OCI-LY3 (cell line): ENCODE measurements at regions not wholly inside any gene's neighbourhood (a gene's known extent, or its start where the extent isn't known, plus 50 kb on each side); places are given as distances from the start of the nearest gene placed in this dataset.

Experiments used
- H2AFZ ChIP-seq: fragments of 200-600, 300-600 bp; shearing (Covaris generic); 2 replicates; pipeline ENCODE4 v1.6.0; 2014; ENCODE audit warnings: antibody characterized with exemption, low read depth, low read length
- H3K27ac ChIP-seq: fragments of 200-600, 300-600 bp; sonication (generic); 2 replicates; pipeline ENCODE4 v1.5.1; 2014; ENCODE audit warnings: mild to moderate bottlenecking, low read length, moderate library complexity, mixed read lengths
- H3K27me3 ChIP-seq: fragments of 200-600, 300-600 bp; sonication (generic); 2 replicates; pipeline ENCODE4 v1.6.1; 2014; ENCODE audit warnings: low read depth, low read length, mixed read lengths
- H3K36me3 ChIP-seq: fragments of 200-600, 300-600 bp; sonication (generic); replicated peaks from 2 replicates; pipeline ENCODE3; 2014; ENCODE audit warnings: low read depth, low read length, mixed read lengths
- H3K4me1 ChIP-seq: fragments of 300-600, 200-600 bp; sonication (generic); 2 replicates; pipeline ENCODE4 v1.6.1; 2014; ENCODE audit warnings: low read length, mixed read lengths
- H3K4me2 ChIP-seq: fragments of 200-600, 300-600 bp; sonication (generic); 2 replicates; pipeline ENCODE4 v1.6.1; 2014; ENCODE audit warnings: low read length, mixed read lengths
- H3K4me3 ChIP-seq: fragments of 300-600, 200-600 bp; sonication (generic); 2 replicates; pipeline ENCODE4 v1.5.1; 2014; ENCODE audit warnings: antibody characterized with exemption, mild to moderate bottlenecking, low read length, moderate library complexity
- H3K79me2 ChIP-seq: fragments of 300-600, 200-600 bp; shearing (Covaris generic); 2 replicates; pipeline ENCODE4 v1.6.1; 2014; ENCODE audit warnings: mild to moderate bottlenecking, low read length, mixed read lengths
- H3K9ac ChIP-seq: fragments of 300-600, 200-600 bp; shearing (Covaris generic); 2 replicates; pipeline ENCODE4 v1.6.0; 2014; ENCODE audit warnings: mild to moderate bottlenecking, low read length, moderate library complexity
- H3K9me3 ChIP-seq: fragments of 200-600, 300-600 bp; shearing (Covaris generic); 2 replicates; pipeline ENCODE4 v1.6.1; 2014; ENCODE audit warnings: low read length, mixed read lengths; ENCODE audit not compliant: insufficient read depth
- H4K20me1 ChIP-seq: fragments of 200-600, 300-600 bp; sonication (generic); 2 replicates; pipeline ENCODE4 v1.6.1; 2016; ENCODE audit warnings: low read length, mixed read lengths; ENCODE audit not compliant: insufficient read depth
- EZH2phosphoT487 ChIP-seq: fragments of 200-600 bp; shearing (Covaris generic); IDR thresholded peaks from 2 replicates; pipeline ENCODE4 v1.6.1; 2018; ENCODE audit warnings: antibody characterized with exemption, mixed run types, low read depth
- TF ChIP-seq, protein P1 (sequence below): fragments of 200-600, 300-600 bp; sonication (generic); IDR thresholded peaks from 2 replicates; pipeline ENCODE4 v1.5.1; 2014; ENCODE audit warnings: antibody characterized with exemption, low read length, low read depth

DNA sequence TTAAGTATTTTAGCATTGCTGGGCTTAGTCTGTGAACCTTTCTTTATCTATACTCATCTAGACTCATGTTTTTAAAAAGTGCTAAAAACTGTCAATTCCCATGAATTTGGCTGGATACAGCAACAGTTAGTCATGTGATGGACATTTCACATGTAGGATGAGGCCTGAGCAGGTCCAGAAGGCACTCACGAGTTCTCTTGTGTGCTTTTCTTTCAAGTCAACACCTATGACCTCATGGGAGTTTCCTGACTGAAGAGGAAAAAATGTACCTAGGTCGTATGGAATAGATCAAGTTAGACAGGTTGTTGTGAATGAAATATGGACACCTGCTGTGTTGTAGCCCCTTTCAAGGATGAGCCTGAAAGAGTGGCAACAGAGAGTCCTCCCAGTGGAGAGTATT is 394.2 kb downstream of the DUSP10 start:
- Histone ChIP-seq H3K4me2 (no peak overlapping the region), H2AFZ (no peak overlapping the region), H3K36me3 (no peaks in the 10 kb centered on the region), H3K4me3 (no peak overlapping the region), H3K27ac (no peak overlapping the region), H3K4me1 (no peaks in the 10 kb centered on the region), H3K9ac (no peak overlapping the region), H3K27me3 (no peaks in the 10 kb centered on the region), H3K79me2 (no peaks in the 10 kb centered on the region), H3K9me3 (no peaks in the 10 kb centered on the region), H4K20me1 (no peaks in the 10 kb centered on the region)
- TF ChIP-seq, protein P1, sequence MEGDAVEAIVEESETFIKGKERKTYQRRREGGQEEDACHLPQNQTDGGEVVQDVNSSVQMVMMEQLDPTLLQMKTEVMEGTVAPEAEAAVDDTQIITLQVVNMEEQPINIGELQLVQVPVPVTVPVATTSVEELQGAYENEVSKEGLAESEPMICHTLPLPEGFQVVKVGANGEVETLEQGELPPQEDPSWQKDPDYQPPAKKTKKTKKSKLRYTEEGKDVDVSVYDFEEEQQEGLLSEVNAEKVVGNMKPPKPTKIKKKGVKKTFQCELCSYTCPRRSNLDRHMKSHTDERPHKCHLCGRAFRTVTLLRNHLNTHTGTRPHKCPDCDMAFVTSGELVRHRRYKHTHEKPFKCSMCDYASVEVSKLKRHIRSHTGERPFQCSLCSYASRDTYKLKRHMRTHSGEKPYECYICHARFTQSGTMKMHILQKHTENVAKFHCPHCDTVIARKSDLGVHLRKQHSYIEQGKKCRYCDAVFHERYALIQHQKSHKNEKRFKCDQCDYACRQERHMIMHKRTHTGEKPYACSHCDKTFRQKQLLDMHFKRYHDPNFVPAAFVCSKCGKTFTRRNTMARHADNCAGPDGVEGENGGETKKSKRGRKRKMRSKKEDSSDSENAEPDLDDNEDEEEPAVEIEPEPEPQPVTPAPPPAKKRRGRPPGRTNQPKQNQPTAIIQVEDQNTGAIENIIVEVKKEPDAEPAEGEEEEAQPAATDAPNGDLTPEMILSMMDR = no peak
- TF ChIP-seq EZH2phosphoT487 = no peak

DNA sequence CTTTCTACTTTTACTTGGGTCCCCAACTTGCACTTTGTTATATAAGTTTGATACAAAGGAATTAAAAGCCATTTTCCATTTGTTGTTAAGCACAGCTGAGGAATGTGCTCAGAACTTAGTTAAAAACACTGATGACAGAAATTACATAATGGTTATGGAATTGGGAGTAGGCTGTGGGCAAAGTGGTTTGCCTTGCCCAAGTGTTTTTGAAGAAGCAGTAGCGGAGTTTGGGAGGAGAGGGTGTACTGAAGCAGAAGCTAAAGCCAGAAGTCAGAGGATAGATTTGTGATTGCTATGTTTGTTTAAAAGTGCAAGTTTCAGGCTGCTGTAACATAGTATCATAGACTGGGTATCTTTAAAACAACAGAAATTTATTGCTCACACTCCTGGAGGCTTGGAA is 391.8 kb downstream of the DUSP10 start:
- Histone ChIP-seq H3K27me3 (no peaks in the 10 kb centered on the region), H3K4me2 (no peak overlapping the region), H3K9me3 (no peaks in the 10 kb centered on the region), H3K9ac (no peak overlapping the region), H3K27ac (no peak overlapping the region), H3K36me3 (no peaks in the 10 kb centered on the region), H2AFZ (no peak overlapping the region), H3K4me3 (no peak overlapping the region), H3K79me2 (no peaks in the 10 kb centered on the region), H4K20me1 (no peaks in the 10 kb centered on the region), H3K4me1 (no peaks in the 10 kb centered on the region)
- TF ChIP-seq, protein P1 = no peak
- no peak for TF ChIP-seq EZH2phosphoT487

DNA sequence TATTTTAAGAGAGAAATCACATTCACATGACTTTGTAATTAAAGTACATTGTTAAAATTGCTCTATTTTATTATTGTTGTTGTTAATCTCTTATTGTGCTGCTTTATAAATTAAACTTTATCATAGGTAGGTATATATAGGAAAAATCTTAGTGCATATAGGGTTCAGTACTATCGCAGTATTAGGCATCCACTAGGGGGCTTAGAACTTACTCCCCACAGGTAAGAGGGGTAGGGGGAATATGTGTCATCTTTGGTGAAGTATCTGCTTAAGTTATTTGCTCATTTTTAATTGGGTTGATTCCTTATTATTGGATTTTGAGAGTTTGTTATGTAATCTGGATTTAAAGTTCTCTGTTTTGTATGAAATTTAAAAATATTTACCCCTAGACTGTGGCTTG is 385.2 kb downstream of the DUSP10 start:
- no peaks in the 10 kb centered on the region for H4K20me1 ChIP-seq
- no peak overlapping the region for H3K4me2 ChIP-seq
- H3K9me3 ChIP-seq = no peaks in the 10 kb centered on the region
- no peak overlapping the region for H2AFZ ChIP-seq
- peaks cover 5% of the 10 kb centered on the region; the same call in 1 of the 2 replicates for H3K4me1 ChIP-seq
- TF ChIP-seq, protein P1 = peak; percentile 25; the same call in 1 of the 2 replicates
- TF ChIP-seq EZH2phosphoT487 = no peak
- no peak overlapping the region for H3K27ac ChIP-seq
- no peak overlapping the region for H3K9ac ChIP-seq
- H3K4me3 ChIP-seq = no peak overlapping the region
- no peaks in the 10 kb centered on the region for H3K79me2 ChIP-seq
- no peaks in the 10 kb centered on the region for H3K36me3 ChIP-seq
- H3K27me3 ChIP-seq = no peaks in the 10 kb centered on the region

DNA sequence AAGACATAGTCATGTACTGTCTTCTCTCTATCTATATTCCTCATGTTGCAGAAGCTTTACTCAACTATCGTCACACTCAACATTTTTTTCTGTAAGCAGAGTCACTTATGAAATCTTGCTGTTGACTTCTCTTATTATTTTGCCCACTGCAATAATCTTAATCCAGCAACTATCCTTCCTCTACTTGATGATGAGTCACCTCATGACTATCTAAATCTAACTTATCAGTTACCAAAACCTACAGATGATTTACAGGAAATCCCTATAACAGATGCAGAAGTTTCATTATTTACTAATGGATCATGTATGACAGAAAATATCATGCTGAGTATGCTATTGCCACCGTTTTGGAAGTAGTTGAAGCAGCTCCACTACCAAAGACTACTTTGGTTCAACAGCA is 378.9 kb downstream of the DUSP10 start:
- Histone ChIP-seq H3K4me3 (no peak overlapping the region), H3K4me2 (no peak overlapping the region), H3K9ac (no peak overlapping the region), H3K36me3 (no peaks in the 10 kb centered on the region), H4K20me1 (no peaks in the 10 kb centered on the region), H2AFZ (no peak overlapping the region), H3K9me3 (no peaks in the 10 kb centered on the region), H3K79me2 (no peaks in the 10 kb centered on the region), H3K27ac (no peak overlapping the region), H3K27me3 (no peaks in the 10 kb centered on the region), H3K4me1 (peaks cover 5% of the 10 kb centered on the region; the same call in 1 of the 2 replicates)
- no peak for TF ChIP-seq EZH2phosphoT487
- TF ChIP-seq, protein P1 = no peak
